ENCODE measurements at regions not wholly inside any gene's neighbourhood (a gene's known extent, or its start where the extent isn't known, plus 50 kb on each side); places are given as distances from the start of the nearest gene placed in this dataset.

DNA sequence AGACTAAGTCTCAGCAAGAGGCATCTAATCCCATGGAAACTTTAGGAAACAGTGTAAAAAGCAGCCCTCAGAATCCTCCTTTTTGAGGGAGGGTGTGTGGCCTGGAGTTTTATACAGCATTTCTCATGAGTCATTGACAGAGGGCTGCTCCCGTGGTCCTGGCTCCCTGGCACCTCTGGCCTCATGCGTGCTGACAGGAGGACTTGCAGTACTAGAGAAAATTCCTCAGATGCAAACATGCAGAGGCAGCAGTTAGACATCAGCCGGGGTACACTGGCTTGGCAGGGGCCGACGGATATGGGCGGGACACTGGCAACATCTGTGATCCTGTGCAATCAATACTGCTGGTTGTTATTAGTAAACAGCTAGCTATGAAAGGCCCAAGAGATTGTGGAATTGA lies 925.1 kb upstream of the CELF2 start:
- no peaks in the 10 kb centered on the region for H3K27me3 ChIP-seq (ENCODE audit: control insufficient read depth, insufficient read depth, low read length)
- H2BK5ac ChIP-seq (ENCODE audit: low read depth, low read length, poor library complexity, severe bottlenecking) = no peak overlapping the region
- no peak overlapping the region for H3K56ac ChIP-seq (ENCODE audit: extremely low read depth, insufficient read depth, low read length)
- no peak overlapping the region for H2BK20ac ChIP-seq (ENCODE audit: low read depth, low read length)
- H3K4me1 ChIP-seq (ENCODE audit: control insufficient read depth, insufficient read depth, low read length) = no peaks in the 10 kb centered on the region; the same call in 1 of the 2 replicates
- intact Hi-C loops (cut with micrococcal nuclease) = loop anchor here (10.0 kb wide), 1 partner anchor 942 kb away; no protein-coding TSS in a partner anchor
- no peak overlapping the region for H2BK15ac ChIP-seq (ENCODE audit: low read depth, low read length)
- CTCF ChIA-PET = no interaction called here
- no peak overlapping the region for H2BK120ac ChIP-seq (ENCODE audit: low read depth, low read length)
- ATAC-seq (ENCODE audit: low read depth) = peak; percentile 86
- H3K9ac ChIP-seq (ENCODE audit: low read depth, low read length) = no peak overlapping the region
- H2AK5ac ChIP-seq (ENCODE audit: low read depth, low read length) = no peak overlapping the region
- no peaks in the 10 kb centered on the region for H3K79me1 ChIP-seq (ENCODE audit: low read depth in 1 of 2, low read length in 2 of 2)
- H2AK9ac ChIP-seq (replicated peaks; ENCODE audit: low read depth, low read length, poor library complexity) = no peak overlapping the region
- H2AFZ ChIP-seq (replicated peaks; ENCODE audit: low read length, poor library complexity) = no peak overlapping the region
- H4K20me1 ChIP-seq (ENCODE audit: insufficient read depth, low read length) = no peaks in the 10 kb centered on the region
- dilution Hi-C loops (cut with HindIII; ENCODE audit: low sequenced_read_pairs, unreplicated experiment) = no loop called here
- H3K14ac ChIP-seq (replicated peaks; ENCODE audit: low read depth, low read length) = no peak overlapping the region
- no TSS peak for BruUV-seq (replicated peaks)
- H3K4ac ChIP-seq (ENCODE audit: low read depth, low read length) = no peak overlapping the region
- no peak overlapping the region for H3K18ac ChIP-seq (ENCODE audit: low read depth, low read length)
- TF ChIP-seq POLR2A (IDR thresholded peaks at IDR 0.05; ENCODE audit: low read depth, low read length) (no peak), RAD21 (IDR thresholded peaks at IDR 0.05; ENCODE audit: low read length) (no peak), CEBPB (IDR thresholded peaks at IDR 0.05; ENCODE audit: low read depth, low read length) (no peak), MXI1 (IDR thresholded peaks at IDR 0.05; ENCODE audit: borderline replicate concordance, low read depth, low read length) (no peak)
- H4K8ac ChIP-seq (ENCODE audit: low read depth in 2 of 2, low read length in 2 of 2) = no peak overlapping the region
- H3K9me3 ChIP-seq (ENCODE audit: control insufficient read depth, insufficient read depth, low read length) = peaks cover 4% of the 10 kb centered on the region
- H3K4me2 ChIP-seq (ENCODE audit: low read depth, low read length) = no peak overlapping the region; the same call in 1 of the 2 replicates
- WGBS, 2 experiments (ENCODE audit: extremely low coverage in 2 of 2, insufficient read length in 1 of 2) = 13% methylated on average over 4 of the region's 6 CpGs; no CpG with 5 or more reads in 1 of the 2 experiments
- no peak overlapping the region for H3K27ac ChIP-seq (ENCODE audit: insufficient read depth, low read length)
- no peak overlapping the region for H4K91ac ChIP-seq (ENCODE audit: insufficient read depth, low read depth, low read length)
- H3K4me3 ChIP-seq (ENCODE audit: insufficient read depth, low read depth, low read length) = no peak overlapping the region
- POLR2A ChIA-PET (ENCODE audit: unreplicated experiment) = no interaction called here
- DNase-seq = peak; percentile 21
- no peaks in the 10 kb centered on the region for H3K36me3 ChIP-seq (ENCODE audit: control insufficient read depth, insufficient read depth, low read length)
- in situ Hi-C loops (cut with MboI; ENCODE audit: low sequenced_read_pairs) = no loop called here
- no peak overlapping the region for H4K5ac ChIP-seq (ENCODE audit: low read depth, low read length)
- no peaks in the 10 kb centered on the region for H3K9me1 ChIP-seq (ENCODE audit: insufficient read depth, low read length)
- H3K23ac ChIP-seq (ENCODE audit: low read depth, low read length) = no peak overlapping the region

All from IMR-90 (cell line).